HepG2 (cell line): ENCODE measurements at regions not wholly inside any gene's neighbourhood (a gene's known extent, or its start where the extent isn't known, plus 50 kb on each side); places are given as distances from the start of the nearest gene placed in this dataset.

Experiments
- ATAC-seq: fragments of 200-7000 bp; cut with Tn5 transposase; 3 replicates; pipeline ENCODE4 v1.9.1; 2020; ENCODE audit warnings: mild to moderate bottlenecking, moderate library complexity
- BruUV-seq: library from RNA; stranded (reverse); fragments of 400-500 nt; replicated peaks from 2 replicates; lab custom pipeline; 2021; lab: Mats Ljungman, UMichigan
- CTCF ChIA-PET: fragments of 300-600 bp; formaldehyde crosslinking; extraction: SDS; loops from one replicate; lab custom pipeline; 2021; ENCODE audit warnings: low total read pairs, inconsistent platforms, low intra/inter-chr PET ratio; lab: Yijun Ruan, JAX
- POLR2A ChIA-PET: fragments of 350-600 bp; sonication (Branson Sonifier 250); formaldehyde crosslinking; loops from one replicate; lab custom pipeline; 2020; ENCODE audit warnings: antibody characterized with exemption, inconsistent platforms; lab: Yijun Ruan, JAX
- DNase-seq: peaks from one replicate; pipeline ENCODE4 v3.0.0-alpha.2; 2015; ENCODE audit warnings: low spot score
- FAIRE-seq: peaks from 3 replicates; lab custom pipeline; 2011; peaks lifted over from hg19 to GRCh38; lab: Jason Lieb, UNC
- H2AFZ ChIP-seq: one replicate; pipeline ENCODE4 v1.6.1; 2011; ENCODE audit warnings: low read length, inconsistent platforms
- H3K27ac ChIP-seq: fragments of 300-600 bp; 3 replicates; pipeline ENCODE4 v1.8.0; 2011; ENCODE audit warnings: mixed run types, mild to moderate bottlenecking, mixed read lengths, low read length, inconsistent platforms; ENCODE audit not compliant: insufficient read depth; ENCODE audit errors: extremely low read length
- H3K27me3 ChIP-seq, 2 experiments: fragments of 200-600 bp in 1 of 2; 2 replicates in 1 of 2; 3 replicates in 1 of 2; pipeline versions ENCODE4 v1.6.0 to v1.8.0; 2011; ENCODE audit warnings: low read length in 2 of 2, mild to moderate bottlenecking in 2 of 2, moderate library complexity in 2 of 2, inconsistent platforms in 1 of 2; ENCODE audit not compliant: insufficient read depth in 2 of 2, control insufficient read depth in 1 of 2
- H3K36me3 ChIP-seq, 2 experiments: fragments of 200-600 bp in 1 of 2; replicated peaks in 1 of 2; 2 replicates in 1 of 2; 3 replicates in 1 of 2; pipeline versions ENCODE4 v1.5.1 to v1.8.0; 2011; ENCODE audit warnings: low read length in 2 of 2, inconsistent platforms in 1 of 2; ENCODE audit not compliant: insufficient read depth in 2 of 2, control insufficient read depth in 1 of 2
- H3K4me1 ChIP-seq: 2 replicates; pipeline ENCODE4 v1.5.1; 2012; ENCODE audit warnings: low read length, inconsistent platforms; ENCODE audit not compliant: insufficient read depth
- H3K4me2 ChIP-seq: 2 replicates; pipeline ENCODE4 v1.6.0; 2011; ENCODE audit warnings: low read depth, low read length, inconsistent platforms
- H3K4me3 ChIP-seq, 3 experiments: fragments of 200-600 bp in 1 of 3; sonication (generic), shearing (Covaris generic) in 1 of 3; replicated peaks in 1 of 3; 2 replicates each; pipeline ENCODE4 v1.5.1; 2011 to 2016; ENCODE audit warnings: low read length in 3 of 3, inconsistent platforms in 2 of 3, low read depth in 2 of 3, mild to moderate bottlenecking in 2 of 3, control low read depth in 1 of 3, mixed read lengths in 1 of 3; ENCODE audit not compliant: insufficient read depth in 1 of 3
- H3K79me2 ChIP-seq: one replicate; pipeline ENCODE4 v1.6.1; 2011; ENCODE audit warnings: low read length, inconsistent platforms; ENCODE audit not compliant: insufficient read depth
- H3K9ac ChIP-seq: 2 replicates; pipeline ENCODE4 v1.6.0; 2011; ENCODE audit warnings: mild to moderate bottlenecking, low read depth, low read length, inconsistent platforms; ENCODE audit not compliant: insufficient read depth
- H3K9me3 ChIP-seq: 2 replicates; pipeline ENCODE4 v1.5.1; 2012; ENCODE audit warnings: mild to moderate bottlenecking, low read length
- H4K20me1 ChIP-seq: 2 replicates; pipeline ENCODE4 v1.6.0; 2011; ENCODE audit warnings: inconsistent platforms, mild to moderate bottlenecking, low read length, moderate library complexity; ENCODE audit not compliant: insufficient read depth
- BCL6 ChIP-seq: IDR thresholded peaks from 2 replicates; pipeline ENCODE4 v1.6.1; 2016; ENCODE audit warnings: missing genetic modification reagents, missing compliant biosample characterization
- ELF1 ChIP-seq: sonication (generic); formaldehyde crosslinking; IDR thresholded peaks from 2 replicates; pipeline ENCODE4 v1.4.0; 2020; ENCODE audit warnings: missing genetic modification reagents
- ELF3 ChIP-seq: IDR thresholded peaks from 2 replicates; pipeline ENCODE4 v1.6.1; 2016; ENCODE audit warnings: missing genetic modification reagents, missing compliant biosample characterization
- RORA ChIP-seq: sonication (generic); formaldehyde crosslinking; IDR thresholded peaks from 2 replicates; pipeline ENCODE4 v1.5.0; 2020; ENCODE audit warnings: mild to moderate bottlenecking, missing genetic modification reagents, moderate library complexity
- SIN3B ChIP-seq: fragments of 150-350 bp; IDR thresholded peaks from 2 replicates; pipeline ENCODE4 v1.6.1; 2014; ENCODE audit warnings: low read length
- YEATS2 ChIP-seq: sonication (generic); formaldehyde crosslinking; IDR thresholded peaks from 2 replicates; pipeline ENCODE4 v1.4.0; 2020; ENCODE audit warnings: missing genetic modification reagents, borderline replicate concordance
- ZBTB7A ChIP-seq: sonication (generic); formaldehyde crosslinking; IDR thresholded peaks from 2 replicates; pipeline ENCODE4 v1.8.0; 2022; ENCODE audit warnings: mild to moderate bottlenecking, missing genetic modification reagents
- ZNF260 ChIP-seq: sonication (generic); formaldehyde crosslinking; IDR thresholded peaks from 2 replicates; pipeline ENCODE4 v1.4.0; 2020; ENCODE audit warnings: missing genetic modification reagents, low read depth, mild to moderate bottlenecking, borderline replicate concordance
- ZNF556 ChIP-seq: sonication (generic); formaldehyde crosslinking; IDR thresholded peaks from 2 replicates; pipeline ENCODE4 v1.4.0; 2020; ENCODE audit warnings: mild to moderate bottlenecking, missing genetic modification reagents, borderline replicate concordance
- ZNF562 ChIP-seq: sonication (generic); formaldehyde crosslinking; IDR thresholded peaks from 2 replicates; pipeline ENCODE4 v1.8.0; 2022; ENCODE audit warnings: missing genetic modification reagents, borderline replicate concordance
- ZNF761 ChIP-seq: sonication (generic); formaldehyde crosslinking; conservative IDR thresholded peaks from 2 replicates; pipeline ENCODE4 v1.4.0; 2020; ENCODE audit warnings: mild to moderate bottlenecking, missing genetic modification reagents
- WGBS: methylation state at CpG from one replicate; pipeline ENCODE4 v1.1.6; 2017; ENCODE audit warnings: low lambda C conversion rate; 5-methylcytosine and 5-hydroxymethylcytosine counted together
- in situ Hi-C: cut with HindIII; loops from 2 replicates; pipeline ENCODE4 v1.10.0; 2017; ENCODE audit warnings: low pct_unique_long_range_greater_than_20kb; ENCODE audit not compliant: extremely low pct_ligation_motif_present
- intact Hi-C: fragments of 100-400 bp; cut with micrococcal nuclease; formaldehyde crosslinking; loops from one replicate; pipeline ENCODE4 v1.10.0; 2022; ENCODE audit not compliant: unreplicated experiment
- TF ChIP-seq, protein P1 (sequence below): sonication (generic); formaldehyde crosslinking; conservative IDR thresholded peaks from 2 replicates; pipeline ENCODE4 v1.4.0; 2020; ENCODE audit warnings: missing genetic modification reagents
- TF ChIP-seq, protein P2 (sequence below): sonication (generic); formaldehyde crosslinking; IDR thresholded peaks from 2 replicates; pipeline ENCODE4 v1.4.0; 2020; ENCODE audit warnings: missing genetic modification reagents
- TF ChIP-seq, protein P3 (sequence below): sonication (generic); formaldehyde crosslinking; IDR thresholded peaks from 2 replicates; pipeline ENCODE4 v1.4.0; 2020; ENCODE audit warnings: missing genetic modification reagents
- TF ChIP-seq, protein P4 (sequence below): sonication (generic); formaldehyde crosslinking; conservative IDR thresholded peaks from 2 replicates; pipeline ENCODE4 v1.8.0; 2022; ENCODE audit warnings: mild to moderate bottlenecking, moderate library complexity, missing genetic modification reagents

DNA sequence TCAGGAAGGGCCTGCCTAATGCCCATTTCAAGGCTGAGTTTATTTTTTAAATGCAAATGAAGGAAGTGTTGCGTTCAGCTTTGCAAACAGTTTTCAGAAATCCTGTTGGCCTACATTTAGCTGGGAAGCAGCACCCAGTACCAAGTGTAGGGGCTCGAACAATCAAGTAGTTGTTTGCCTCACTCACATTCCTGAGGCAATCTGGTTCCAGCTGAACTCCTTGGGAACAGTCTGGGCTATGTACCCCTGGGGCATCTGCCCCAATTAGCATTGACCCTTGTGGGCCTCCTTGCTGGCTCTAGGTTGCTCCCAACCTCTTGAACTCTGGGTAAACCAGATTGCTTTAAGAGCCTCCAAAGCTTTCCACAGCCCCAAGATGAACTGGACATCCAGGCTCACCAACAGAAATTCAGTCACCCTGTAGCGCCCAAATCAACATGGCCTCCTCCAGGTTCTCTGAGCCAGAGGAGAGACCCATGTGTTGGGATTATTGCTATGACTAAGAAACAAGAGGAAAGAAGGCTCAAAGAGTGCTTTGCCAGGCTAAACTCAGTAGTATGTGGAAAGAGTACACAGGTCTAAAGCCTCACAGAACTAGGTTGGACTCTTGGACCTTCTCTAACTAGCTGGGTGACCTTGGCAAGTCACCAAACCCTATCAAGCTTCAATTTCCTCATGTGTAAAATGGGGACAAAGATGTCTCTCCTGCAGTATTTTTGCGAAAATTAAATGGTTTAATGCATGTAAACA lies 532.7 kb downstream of the SOX2 start (continued):
- TF ChIP-seq BCL6 = peak; percentile 61
- TF ChIP-seq ELF3 (CRISPR knock-in tag) = peak; percentile 86
- TF ChIP-seq ZBTB7A (CRISPR knock-in tag) = no peak
- no peak for TF ChIP-seq RORA (CRISPR knock-in tag)
- TF ChIP-seq ZNF761 = no peak
- TF ChIP-seq SIN3B = no peak
- TF ChIP-seq, protein P1, sequence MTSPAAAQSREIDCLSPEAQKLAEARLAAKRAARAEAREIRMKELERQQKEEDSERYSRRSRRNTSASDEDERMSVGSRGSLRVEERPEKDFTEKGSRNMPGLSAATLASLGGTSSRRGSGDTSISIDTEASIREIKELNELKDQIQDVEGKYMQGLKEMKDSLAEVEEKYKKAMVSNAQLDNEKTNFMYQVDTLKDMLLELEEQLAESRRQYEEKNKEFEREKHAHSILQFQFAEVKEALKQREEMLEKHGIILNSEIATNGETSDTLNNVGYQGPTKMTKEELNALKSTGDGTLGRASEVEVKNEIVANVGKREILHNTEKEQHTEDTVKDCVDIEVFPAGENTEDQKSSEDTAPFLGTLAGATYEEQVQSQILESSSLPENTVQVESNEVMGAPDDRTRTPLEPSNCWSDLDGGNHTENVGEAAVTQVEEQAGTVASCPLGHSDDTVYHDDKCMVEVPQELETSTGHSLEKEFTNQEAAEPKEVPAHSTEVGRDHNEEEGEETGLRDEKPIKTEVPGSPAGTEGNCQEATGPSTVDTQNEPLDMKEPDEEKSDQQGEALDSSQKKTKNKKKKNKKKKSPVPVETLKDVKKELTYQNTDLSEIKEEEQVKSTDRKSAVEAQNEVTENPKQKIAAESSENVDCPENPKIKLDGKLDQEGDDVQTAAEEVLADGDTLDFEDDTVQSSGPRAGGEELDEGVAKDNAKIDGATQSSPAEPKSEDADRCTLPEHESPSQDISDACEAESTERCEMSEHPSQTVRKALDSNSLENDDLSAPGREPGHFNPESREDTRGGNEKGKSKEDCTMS (CRISPR knock-in tag) = no peak

DNA sequence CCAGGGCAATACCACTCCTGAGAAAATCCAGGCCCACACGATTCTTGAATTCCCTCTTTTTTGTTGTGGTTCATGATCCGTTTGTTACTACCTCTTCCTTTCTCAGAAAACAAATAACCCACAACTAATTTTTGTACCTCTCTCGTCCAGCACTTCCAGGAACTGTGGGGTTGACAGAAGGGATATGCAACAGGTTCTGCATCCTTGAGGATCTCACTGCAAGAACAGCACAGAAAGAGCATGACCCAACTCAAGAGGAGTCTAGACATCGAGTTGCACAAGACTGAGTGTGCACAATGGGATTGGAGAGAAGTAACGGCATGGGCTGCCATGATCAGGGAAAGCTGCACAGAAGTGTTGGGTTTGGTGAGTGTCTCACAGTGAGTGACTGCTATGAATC lies 533.3 kb downstream of the SOX2 start:
- no peaks in the 10 kb centered on the region for H3K9me3 ChIP-seq
- peaks cover 43% of the 10 kb centered on the region for H3K4me1 ChIP-seq
- H2AFZ ChIP-seq = no peak overlapping the region
- DNase-seq (no peak), ATAC-seq (no peak), FAIRE-seq (no peak)
- 46% methylated on average over 5 of the region's 5 CpGs for WGBS
- BruUV-seq = no TSS peak
- H3K27ac ChIP-seq = no peak overlapping the region
- H4K20me1 ChIP-seq = no peaks in the 10 kb centered on the region
- no peak overlapping the region for H3K9ac ChIP-seq
- in situ Hi-C loops (no loop called here), intact Hi-C loops (no loop called here)
- no peaks in the 10 kb centered on the region for H3K36me3 ChIP-seq
- CTCF ChIA-PET = no interaction called here
- POLR2A ChIA-PET = interaction anchor here (0.5 to 1.5 kb wide), 2 partner anchors 8 to 10 kb away, joined by 3 to 5 read pairs; no protein-coding TSS in a partner anchor
- H3K79me2 ChIP-seq = no peaks in the 10 kb centered on the region
- no peaks in the 10 kb centered on the region for H3K27me3 ChIP-seq
- H3K4me2 ChIP-seq = no peak overlapping the region
- no peak overlapping the region for H3K4me3 ChIP-seq
- TF ChIP-seq, protein P2, sequence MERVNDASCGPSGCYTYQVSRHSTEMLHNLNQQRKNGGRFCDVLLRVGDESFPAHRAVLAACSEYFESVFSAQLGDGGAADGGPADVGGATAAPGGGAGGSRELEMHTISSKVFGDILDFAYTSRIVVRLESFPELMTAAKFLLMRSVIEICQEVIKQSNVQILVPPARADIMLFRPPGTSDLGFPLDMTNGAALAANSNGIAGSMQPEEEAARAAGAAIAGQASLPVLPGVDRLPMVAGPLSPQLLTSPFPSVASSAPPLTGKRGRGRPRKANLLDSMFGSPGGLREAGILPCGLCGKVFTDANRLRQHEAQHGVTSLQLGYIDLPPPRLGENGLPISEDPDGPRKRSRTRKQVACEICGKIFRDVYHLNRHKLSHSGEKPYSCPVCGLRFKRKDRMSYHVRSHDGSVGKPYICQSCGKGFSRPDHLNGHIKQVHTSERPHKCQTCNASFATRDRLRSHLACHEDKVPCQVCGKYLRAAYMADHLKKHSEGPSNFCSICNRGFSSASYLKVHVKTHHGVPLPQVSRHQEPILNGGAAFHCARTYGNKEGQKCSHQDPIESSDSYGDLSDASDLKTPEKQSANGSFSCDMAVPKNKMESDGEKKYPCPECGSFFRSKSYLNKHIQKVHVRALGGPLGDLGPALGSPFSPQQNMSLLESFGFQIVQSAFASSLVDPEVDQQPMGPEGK (CRISPR knock-in tag) = no peak
- TF ChIP-seq ZNF260 (CRISPR knock-in tag) = no peak
- no peak for TF ChIP-seq ELF1 (CRISPR knock-in tag)
- TF ChIP-seq ZNF556 = peak; percentile 54; the same call in 1 of the 2 replicates
- TF ChIP-seq, protein P3, sequence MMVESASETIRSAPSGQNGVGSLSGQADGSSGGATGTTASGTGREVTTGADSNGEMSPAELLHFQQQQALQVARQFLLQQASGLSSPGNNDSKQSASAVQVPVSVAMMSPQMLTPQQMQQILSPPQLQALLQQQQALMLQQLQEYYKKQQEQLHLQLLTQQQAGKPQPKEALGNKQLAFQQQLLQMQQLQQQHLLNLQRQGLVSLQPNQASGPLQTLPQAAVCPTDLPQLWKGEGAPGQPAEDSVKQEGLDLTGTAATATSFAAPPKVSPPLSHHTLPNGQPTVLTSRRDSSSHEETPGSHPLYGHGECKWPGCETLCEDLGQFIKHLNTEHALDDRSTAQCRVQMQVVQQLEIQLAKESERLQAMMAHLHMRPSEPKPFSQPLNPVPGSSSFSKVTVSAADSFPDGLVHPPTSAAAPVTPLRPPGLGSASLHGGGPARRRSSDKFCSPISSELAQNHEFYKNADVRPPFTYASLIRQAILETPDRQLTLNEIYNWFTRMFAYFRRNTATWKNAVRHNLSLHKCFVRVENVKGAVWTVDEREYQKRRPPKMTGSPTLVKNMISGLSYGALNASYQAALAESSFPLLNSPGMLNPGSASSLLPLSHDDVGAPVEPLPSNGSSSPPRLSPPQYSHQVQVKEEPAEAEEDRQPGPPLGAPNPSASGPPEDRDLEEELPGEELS (CRISPR knock-in tag) = no peak
- no peak for TF ChIP-seq ZNF562
- TF ChIP-seq YEATS2 (CRISPR knock-in tag) = no peak
- TF ChIP-seq, protein P4, sequence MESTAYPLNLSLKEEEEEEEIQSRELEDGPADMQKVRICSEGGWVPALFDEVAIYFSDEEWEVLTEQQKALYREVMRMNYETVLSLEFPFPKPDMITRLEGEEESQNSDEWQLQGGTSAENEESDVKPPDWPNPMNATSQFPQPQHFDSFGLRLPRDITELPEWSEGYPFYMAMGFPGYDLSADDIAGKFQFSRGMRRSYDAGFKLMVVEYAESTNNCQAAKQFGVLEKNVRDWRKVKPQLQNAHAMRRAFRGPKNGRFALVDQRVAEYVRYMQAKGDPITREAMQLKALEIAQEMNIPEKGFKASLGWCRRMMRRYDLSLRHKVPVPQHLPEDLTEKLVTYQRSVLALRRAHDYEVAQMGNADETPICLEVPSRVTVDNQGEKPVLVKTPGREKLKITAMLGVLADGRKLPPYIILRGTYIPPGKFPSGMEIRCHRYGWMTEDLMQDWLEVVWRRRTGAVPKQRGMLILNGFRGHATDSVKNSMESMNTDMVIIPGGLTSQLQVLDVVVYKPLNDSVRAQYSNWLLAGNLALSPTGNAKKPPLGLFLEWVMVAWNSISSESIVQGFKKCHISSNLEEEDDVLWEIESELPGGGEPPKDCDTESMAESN = no peak
